HG02623 (cell line): ENCODE measurements at regions not wholly inside any gene's neighbourhood (a gene's known extent, or its start where the extent isn't known, plus 50 kb on each side); places are given as distances from the start of the nearest gene placed in this dataset.

Source experiments
- ATAC-seq: cut with Tn5 transposase; IDR thresholded peaks from one replicate; pipeline ENCODE4 v1.9.1; 2021; ENCODE audit warnings: moderate library complexity; ENCODE audit not compliant: unreplicated experiment

DNA sequence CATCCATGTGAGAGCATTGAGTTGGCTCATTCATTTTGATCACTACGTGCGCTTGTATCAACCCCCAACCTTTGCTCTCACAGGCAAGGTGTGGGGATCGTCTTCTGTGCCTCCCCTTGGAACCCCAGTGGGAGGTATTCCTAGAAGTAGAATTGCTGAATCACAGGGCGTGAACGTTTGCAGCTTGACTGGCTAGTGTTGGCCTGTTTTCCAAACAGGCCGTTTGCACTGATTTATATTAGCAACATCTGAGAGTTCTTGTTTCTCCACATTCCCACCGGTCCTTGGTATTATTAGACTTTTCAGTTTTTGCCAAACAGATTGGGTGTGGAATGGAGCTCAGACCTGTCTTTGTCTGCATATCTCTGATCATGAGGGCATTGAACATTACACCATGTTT lies 288.6 kb upstream of the PWP1 start:
- no peak for ATAC-seq

DNA sequence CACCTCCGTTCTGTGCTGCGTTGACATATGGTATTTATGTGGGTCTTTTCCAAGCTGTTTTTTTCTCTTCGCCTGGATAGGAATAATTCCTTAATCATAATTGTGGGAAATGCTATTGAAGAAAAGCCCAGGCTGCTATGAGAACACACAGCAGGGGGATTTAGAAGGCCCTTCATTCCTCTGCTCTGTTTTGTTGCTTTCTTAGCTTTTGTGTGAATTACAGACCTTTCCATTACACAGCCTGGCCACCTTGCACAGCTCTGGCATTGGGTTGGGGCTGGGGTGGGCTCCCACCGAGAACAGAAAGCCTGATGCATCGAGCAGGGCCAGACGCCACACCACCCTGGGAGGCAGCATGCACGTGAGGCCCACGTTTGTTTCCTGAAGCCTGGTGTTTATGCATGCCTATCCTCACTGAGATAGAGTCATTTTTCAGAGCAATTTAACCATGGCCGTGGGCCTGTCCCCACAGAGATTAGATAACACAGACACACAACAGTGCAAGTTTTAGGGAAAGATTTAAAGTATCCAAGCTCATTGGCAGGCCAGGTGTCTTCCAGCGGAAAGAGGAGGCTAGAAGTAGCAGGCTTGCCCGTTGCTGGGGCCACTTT lies 287.6 kb upstream of the PWP1 start:
- ATAC-seq = no peak

DNA sequence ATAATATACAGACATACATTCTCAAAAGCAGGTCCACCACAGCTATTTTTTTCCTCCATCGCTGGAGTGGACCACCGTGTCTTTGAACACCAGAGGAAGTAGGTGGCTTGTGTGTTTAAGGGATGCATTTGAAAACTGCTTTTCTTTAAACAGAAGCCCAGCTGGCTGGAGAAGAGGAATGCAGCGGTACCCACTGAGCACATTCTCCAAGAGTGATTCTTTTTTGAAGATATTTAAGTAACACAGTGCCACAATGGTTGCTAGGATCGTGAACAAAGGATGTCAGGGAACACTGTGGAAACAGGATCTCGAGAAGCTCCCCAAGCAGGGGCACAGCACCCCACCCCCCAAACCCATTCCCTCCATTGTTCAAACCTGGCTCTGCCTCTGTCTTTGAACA lies 286.6 kb upstream of the PWP1 start:
- no peak for ATAC-seq

DNA sequence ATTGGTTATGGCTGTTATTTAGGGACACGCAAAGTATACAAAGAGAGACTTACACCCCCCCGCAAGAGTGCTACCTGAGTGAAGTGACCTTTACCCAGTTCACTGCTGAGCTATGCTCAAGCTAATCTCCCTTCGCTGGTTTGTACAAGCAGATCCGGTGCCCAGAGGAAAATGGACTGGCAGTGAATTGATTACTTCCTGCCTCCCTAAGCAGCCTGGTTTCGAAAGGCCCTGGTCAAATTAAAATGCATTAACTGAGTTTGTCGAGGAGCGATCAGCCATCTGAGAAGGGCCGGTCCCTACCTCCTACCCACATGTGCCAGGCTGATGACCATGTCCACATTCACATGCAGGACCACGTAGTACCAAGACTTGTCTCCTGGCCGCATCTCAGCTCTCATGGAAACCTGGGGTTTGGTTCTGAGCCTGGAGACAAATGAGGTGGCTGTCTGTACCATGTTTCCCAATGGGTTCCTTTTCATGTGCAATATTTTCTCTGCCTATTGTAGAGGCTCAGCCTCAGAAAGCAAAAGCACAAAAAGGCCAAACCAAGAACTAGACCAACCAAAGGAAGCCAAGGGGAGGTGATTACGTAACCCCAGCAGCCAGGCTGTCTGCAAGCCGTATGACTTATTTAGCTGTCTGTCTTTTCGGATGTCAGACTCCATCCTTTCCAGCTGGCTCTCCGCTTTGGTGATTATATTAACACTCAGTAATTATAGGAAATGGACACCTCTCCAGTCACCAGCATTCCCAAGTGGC lies 284.7 kb upstream of the PWP1 start:
- ATAC-seq = no peak

DNA sequence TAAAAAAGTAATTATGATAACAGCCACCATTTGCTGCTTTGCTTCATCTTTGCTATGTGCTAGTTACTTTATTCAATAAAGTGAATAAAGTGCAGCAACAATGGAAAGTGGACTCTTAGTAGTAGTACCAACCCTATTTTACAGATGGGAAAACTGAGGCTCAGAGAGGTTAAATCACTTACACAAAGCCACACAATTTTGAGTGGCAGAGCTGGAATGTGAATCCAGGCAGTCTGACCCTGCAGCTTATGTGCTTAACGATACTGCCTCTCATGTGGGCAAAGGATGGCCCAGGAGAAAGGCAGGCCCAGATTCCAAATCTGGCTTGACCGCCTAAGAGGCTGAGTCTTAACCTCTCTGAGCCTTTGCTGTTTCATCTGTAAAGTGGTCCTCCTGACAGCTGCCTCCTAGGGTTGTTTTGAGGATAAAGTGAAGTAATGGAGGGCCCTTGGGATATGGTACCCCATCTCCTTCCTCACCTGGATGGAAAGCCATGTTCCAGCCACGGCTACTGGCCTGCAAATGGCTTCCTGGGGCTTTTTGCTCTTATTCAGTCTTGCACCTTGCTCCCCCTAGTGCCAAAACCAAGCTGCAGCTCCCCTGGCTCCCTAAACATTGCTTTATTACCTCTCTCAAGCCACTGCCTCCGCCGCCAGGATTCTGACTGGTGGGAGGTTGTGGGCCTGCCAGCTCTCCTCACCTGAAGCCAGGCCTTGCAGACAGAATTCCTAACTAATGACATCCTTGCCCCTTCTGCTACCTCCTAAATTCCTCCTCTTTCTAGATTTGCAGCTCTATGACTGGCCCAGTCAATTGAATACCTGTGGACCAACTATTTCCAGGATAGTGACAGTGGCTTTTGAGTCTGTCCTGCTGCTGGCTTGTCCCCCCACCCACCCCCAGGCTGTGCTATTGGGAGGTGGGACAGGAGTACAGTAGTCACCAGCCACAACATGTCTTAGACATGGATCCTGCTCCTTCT lies 283.3 kb upstream of the PWP1 start:
- ATAC-seq = no peak

DNA sequence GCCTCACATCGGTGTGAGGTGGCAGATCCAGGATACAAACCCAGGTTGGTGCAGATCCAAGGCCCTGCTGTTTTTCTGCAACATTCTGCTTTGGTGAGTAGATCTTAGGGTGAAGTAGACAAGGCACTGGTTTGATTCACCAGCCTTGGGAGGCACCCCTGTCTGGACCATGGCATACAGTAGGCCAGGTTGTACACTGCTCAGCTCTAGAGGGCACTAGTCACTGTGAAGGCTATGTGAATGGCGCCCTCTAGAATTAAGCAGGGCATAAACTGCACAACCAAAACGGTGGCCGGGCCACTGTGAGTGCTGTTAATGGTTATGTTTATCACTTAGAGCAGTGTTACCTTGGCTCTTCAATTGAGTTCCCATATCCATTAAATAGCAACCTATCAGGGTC lies 280.6 kb upstream of the PWP1 start:
- no peak for ATAC-seq

DNA sequence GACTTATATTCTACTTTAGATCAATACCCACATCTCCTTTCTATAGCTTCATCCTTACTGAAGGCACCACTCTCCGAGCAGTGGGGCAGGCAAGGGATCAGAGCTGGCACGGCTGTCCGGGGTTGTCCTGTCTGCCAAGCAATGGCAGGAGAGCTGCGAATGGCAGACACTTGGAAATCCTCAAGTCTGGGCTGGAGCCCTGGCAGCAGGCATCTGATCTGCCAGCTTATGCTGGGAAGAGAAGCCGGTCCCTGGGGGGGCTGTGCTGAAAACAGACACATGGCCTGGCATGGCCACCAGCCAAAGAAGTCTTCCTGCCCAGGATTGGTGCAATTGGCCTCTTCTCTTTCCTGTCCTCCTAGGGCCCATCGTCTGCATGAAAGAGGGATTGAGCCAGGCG lies 280.2 kb upstream of the PWP1 start:
- no peak for ATAC-seq

DNA sequence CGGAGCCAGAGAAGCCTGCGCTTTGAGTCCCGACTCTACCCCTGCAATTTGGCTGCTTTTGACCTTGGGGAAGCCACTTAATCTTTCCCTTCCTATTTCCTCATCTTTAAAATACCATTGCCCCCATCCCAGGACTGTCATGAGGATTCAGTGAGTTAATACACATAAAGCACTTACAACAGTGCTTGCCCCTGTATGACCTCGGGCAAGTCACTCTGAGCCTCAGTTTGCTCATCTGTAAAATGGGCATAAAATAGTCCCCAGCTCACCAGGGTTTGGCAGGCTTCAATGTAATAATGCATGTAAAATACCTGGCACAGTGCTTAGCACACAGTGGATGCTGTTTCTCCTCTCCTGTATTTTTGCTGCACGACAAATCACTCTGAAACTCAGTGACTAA lies 278.7 kb upstream of the PWP1 start:
- no peak for ATAC-seq

DNA sequence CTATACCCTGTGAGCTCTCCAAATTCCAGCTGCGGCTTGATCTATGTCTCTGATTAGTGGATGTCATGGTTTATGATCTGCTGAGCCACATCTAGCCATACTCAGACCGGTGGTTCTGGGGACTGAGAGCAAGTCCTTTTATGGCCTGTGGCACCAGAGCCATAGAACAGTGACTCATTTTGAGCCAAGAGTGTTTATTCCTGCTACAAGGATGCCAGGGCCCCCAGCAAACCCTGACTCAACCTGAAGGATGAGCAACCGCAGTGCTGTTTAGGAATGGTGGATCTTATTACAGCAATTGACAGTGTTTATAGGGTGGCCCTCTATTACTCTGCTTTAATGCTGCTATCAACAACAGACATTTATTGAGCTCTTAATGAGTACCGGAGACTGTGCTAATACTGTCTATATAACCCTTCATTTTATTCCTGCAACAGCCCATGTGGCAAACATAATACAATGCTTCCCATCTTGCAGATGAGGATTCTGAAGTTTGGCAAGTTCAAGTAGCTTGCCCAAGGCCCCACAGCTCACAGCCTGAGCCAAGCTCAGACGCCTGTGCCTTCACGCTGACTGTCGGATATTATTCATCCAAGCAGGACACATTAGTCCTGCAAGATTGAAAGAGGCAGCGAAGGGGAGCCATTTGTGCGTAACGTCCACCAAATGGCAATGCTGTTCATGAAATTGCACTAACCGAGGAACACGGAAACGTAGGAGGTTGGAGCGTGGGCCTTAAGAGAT lies 273.6 kb upstream of the PWP1 start:
- ATAC-seq = no peak

DNA sequence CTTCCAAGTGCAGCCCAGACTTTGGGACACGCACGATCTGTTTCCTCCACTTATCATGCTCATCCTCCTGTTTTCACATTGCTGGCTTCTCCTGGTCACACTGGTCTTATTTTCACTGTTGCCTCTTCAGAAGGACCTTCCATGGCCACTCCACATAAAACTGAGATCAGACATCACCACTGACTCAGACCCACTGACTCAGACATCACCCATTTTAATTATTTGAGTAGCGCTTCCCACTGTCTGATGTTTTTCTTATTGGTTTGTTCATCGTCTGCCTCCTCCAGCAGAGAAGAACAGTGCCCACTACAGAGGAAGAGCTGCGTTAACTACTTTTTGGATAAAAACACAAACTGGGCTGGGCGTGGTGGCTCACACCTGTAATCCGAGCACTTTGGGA lies 270.5 kb upstream of the PWP1 start:
- no peak for ATAC-seq

DNA sequence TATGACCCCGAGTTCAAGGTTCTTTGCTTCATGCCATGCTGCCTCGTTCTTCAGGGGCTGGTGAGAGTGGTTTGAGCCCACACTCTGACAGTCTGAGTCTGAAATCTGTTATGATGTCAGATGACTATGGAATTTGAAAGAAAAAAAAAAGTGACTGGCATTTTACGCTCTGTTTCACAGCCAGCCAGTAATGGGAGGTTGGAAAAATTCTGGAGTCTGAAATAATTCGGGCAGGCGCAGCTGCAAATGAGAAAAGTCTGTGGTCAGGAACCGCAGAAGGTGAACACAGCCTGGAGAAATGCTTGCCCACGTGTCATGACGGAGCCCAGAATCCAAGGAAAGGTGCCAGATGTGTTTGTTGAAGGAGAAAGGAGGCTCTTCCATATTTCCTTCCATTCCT lies 269.8 kb upstream of the PWP1 start:
- no peak for ATAC-seq

DNA sequence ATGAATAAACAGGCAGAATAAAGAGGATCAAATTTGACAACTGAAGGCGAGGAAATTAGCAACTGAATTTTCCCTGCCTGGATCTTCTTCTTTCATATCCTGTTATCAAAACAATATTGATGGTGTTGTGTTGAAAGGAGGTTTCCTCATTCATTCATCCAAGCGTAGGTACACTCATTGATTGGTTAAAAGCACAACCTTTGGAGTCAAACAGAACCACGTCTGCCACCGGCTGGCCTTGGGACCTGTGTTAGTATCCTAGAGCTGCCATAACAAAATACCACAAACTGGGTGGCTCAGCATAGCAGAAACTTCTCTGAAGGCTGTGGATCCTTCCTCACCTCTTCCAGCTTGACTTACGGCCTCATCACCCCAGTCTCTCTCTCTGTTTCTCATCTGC lies 268.6 kb upstream of the PWP1 start:
- ATAC-seq = no peak

DNA sequence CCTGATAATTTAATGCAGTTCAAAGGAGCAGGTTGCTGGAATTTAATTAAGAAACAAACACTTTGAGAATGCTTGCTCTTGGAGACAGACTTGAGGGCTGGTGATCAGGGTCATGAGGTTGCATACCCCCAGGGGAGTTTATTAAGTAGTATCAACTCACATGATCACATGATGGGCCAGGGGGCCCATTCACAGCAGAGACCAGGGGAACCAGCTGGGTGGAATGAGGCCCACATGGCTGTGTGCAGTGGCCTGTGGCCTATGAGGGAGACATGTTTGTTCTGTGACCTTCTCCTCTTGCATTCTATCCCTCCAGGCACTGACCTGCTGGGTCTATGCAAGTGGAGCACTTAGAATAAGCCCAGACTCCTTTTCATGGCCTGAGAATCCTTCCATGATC lies 266.6 kb upstream of the PWP1 start:
- ATAC-seq = no peak

DNA sequence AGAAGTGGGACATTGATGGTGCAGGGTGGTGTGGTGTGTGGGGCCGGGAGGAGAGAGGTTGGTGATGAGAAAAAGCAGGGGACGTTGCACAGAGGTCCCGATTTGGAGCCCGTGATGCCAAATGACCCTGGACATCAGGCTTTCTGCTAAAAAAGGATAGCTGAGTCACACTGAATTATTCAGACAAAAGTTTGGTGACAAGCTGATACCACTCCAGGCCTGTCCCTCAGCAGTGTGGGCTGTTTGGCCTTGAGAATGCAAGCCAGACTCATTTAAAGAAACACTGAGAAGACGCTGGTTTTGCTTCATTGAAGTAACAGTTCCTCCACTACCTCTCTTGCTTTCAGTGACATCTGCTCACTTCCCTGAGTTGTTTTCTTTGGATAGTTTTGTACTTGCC lies 262.1 kb upstream of the PWP1 start:
- ATAC-seq = no peak

DNA sequence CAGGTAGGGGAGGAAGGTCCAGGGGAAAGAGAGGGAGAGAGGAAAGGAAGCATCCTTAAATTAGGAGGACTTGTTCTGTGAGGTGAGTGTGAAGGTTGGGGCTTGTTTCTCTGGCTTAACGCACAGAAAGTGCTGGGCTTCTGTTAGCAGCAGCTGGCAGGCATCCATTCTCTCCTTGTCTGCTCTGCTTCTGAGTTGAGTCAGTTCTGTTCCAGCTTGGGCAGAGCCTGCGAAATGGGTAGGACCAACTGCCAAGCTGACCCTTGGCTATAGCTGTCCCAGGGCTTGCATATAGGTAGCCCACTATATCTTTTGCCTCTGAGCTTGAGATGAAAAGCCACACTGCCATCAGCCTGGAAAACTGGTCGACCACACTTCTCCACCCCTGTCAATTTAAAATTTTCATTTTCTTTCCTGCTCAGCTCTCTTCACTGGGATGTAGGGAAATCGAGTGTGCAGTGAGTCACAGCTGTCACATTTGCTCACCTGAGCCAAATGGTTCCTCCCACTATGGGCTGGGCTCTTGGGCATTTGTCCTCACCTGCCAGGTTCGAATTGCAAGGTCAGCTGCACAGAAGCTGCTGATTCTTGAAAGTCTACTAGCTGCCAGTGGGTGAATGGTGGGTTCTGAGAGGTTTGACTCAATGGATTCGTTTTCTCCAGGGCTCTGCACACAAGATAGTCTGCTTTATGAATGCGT lies 256.4 kb upstream of the PWP1 start:
- ATAC-seq = no peak

DNA sequence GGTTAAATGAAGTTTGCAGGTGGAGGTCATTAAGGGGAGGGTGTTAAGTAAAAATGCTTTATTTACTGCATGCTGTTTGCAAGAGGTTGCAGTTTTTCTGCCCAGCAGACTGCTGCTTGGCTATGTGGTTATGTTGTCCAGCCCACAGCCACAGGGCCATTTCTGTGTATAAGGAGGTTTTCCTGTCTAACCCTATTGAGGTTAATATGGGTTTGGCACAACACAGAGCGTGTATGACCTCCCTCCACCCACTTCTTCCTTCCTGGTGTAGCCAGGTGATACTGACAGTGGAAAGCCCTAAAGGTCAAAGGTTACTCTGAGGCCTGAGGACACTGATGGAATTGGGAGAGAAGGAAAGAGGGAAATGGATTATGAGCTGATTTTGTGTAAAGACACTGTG lies 253.7 kb upstream of the PWP1 start:
- ATAC-seq = no peak

DNA sequence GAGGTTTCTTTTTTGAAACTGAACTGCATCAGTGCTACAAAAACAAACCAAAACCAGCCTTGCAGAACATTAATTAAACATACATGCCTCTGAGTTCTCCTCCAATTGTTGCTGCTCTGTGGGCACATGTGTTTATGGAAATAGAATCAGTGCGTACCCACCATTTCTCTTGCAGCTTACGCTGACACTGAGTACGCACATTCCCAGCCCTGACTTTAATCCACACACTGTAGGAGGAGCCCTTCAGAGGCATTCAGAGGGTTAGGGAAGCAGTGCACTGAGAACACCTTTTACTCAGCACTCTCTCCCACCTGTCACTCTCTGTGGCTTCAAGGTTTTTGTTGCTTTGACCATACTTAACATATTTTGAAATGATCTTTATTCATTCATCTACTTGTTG lies 250.5 kb upstream of the PWP1 start:
- no peak for ATAC-seq

DNA sequence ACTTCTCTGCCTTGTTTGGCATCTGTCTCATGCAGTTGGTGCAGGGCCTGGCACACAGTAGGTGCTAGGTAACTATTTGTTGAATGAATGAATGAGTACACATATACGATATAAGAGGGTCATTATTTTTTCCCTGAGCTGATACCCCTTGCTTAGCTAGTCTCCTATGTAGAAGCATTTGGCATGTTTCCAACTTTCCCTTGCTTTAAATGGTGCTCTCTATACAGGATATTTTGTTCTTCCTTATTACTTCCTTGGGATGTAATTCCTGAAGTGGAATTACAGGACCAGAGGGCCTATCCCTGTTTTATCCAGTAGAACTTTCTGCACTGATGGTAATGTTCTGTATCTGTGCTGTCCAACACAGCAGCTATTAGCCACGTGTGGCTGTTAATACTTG lies 250.1 kb upstream of the PWP1 start:
- no peak for ATAC-seq

DNA sequence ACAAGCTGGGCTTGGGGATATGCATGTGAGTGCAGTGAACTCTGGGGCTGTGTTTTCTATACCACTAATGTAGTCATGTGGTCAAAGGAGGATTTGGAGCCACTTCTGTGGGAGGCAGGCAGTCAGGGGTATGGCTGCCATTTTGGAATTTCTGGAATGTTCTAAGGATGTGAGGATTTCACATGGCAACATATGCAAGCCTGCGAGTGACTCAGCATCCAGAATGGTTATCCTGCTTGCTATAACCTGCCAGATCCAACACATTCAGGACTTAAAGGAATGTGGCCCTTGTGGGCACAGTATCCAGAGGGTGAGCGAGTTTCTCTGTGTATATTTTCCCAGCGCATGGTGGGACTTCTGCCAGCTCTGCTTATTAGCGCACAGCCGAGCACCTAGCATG lies 249.2 kb upstream of the PWP1 start:
- no peak for ATAC-seq

DNA sequence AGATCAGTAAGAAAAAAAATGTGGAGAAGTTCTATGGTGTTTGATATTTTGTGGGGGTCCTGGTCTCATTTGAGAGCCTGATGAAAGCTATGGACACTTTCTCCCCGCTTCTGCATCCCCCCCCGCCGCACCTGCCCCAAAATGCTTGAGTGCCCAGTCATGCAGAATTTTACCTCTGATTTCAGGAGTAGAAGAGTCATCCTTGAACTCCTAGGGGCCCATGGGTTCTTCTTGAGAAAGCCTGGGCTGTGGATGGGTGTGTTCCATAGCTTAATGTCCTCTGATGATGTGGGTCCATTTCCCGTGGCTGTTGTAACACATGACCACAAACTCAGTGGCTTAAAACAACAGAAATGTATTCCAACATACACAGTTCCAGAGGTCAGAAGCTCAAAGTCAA lies 248.8 kb upstream of the PWP1 start:
- no peak for ATAC-seq

DNA sequence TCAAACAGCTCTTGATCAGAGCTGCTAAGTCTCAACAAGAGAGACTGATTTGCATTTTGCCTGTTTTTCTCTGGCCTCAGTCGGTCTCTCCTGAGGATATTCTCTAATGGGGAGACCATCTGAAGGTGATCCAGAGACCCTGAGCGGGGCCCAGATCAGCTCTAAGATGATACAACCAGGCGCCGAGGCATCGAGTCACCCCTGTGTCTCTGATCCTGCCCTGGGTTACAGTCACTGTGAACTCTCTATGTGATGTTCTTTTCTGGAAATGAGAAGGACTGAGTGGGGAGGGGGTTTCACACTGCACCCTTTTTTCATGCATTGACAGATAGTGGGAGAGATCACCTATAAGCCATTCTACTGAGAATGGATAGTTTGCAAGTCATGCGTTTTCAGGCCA lies 247.6 kb upstream of the PWP1 start:
- ATAC-seq = no peak
